ENCODE measurements at regions not wholly inside any gene's neighbourhood (a gene's known extent, or its start where the extent isn't known, plus 50 kb on each side); places are given as distances from the start of the nearest gene placed in this dataset.

DNA sequence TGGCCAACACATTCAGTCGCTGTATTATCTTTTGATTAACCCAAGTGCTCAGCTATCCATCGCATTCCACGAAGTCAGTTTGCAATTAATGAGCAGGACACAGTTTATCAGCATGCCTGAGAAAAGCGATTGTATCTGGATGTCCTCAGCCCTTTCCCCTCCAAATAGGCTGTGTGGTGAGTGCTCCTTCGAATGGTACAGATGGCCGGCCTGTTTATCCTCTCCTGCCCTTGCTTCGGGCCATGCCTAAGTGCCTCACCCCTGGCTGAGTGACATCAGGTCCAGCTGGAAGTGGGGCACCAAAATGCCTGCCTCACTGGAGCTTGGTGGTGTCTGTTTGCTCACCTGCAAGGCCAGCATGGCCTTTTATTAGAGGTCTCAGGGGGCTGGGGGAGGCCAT is 317.3 kb downstream of the GADD45G start:
- intact Hi-C loops (cut with micrococcal nuclease; ENCODE audit: unreplicated experiment): loop anchor here (10.0 kb wide), 1 partner anchor 317 kb away; the partner anchor contains the start of gene GADD45G
- POLR2A ChIA-PET (ENCODE audit: low non-redundant PET): no interaction called here

GRCh38 chr9:89923174-89923573 is 318.4 kb downstream of the GADD45G start:
- no peak for TF ChIP-seq EZH2 (IDR thresholded peaks at IDR 0.05; ENCODE audit: borderline replicate concordance, low read depth, low read length, poor library complexity, severe bottlenecking)
- TF ChIP-seq, protein P1, sequence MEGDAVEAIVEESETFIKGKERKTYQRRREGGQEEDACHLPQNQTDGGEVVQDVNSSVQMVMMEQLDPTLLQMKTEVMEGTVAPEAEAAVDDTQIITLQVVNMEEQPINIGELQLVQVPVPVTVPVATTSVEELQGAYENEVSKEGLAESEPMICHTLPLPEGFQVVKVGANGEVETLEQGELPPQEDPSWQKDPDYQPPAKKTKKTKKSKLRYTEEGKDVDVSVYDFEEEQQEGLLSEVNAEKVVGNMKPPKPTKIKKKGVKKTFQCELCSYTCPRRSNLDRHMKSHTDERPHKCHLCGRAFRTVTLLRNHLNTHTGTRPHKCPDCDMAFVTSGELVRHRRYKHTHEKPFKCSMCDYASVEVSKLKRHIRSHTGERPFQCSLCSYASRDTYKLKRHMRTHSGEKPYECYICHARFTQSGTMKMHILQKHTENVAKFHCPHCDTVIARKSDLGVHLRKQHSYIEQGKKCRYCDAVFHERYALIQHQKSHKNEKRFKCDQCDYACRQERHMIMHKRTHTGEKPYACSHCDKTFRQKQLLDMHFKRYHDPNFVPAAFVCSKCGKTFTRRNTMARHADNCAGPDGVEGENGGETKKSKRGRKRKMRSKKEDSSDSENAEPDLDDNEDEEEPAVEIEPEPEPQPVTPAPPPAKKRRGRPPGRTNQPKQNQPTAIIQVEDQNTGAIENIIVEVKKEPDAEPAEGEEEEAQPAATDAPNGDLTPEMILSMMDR (conservative IDR thresholded peaks at IDR 0.05; ENCODE audit: low read depth, low read length): no peak
- no peaks in the 10 kb centered on the region for H3K36me3 ChIP-seq (ENCODE audit: insufficient read depth, low read length, poor library complexity, severe bottlenecking)
- intact Hi-C loops (cut with micrococcal nuclease; ENCODE audit: unreplicated experiment): loop anchor here (10.0 kb wide), 1 partner anchor 318 kb away; the partner anchor contains the start of gene GADD45G
- H3K4me3 ChIP-seq (ENCODE audit: low read depth, low read length, poor library complexity, severe bottlenecking): no peak overlapping the region
- no peaks in the 10 kb centered on the region for H3K27me3 ChIP-seq (replicated peaks; ENCODE audit: insufficient read depth, low read depth, low read length, poor library complexity)
- no peak for DNase-seq (ENCODE audit: low spot score)
- H3K27ac ChIP-seq (ENCODE audit: low read depth, low read length, poor library complexity, severe bottlenecking): no peak overlapping the region
- ChIA-PET POLR2A (ENCODE audit: low non-redundant PET) (no interaction called here), CTCF (no interaction called here)
- no TSS peak for BruUV-seq (replicated peaks)
- H3K9me3 ChIP-seq (ENCODE audit: low read depth, low read length, poor library complexity, severe bottlenecking): no peaks in the 10 kb centered on the region
- H3K4me1 ChIP-seq (ENCODE audit: insufficient read depth, low read length, poor library complexity, severe bottlenecking): no peaks in the 10 kb centered on the region

More for the DNA sequence above, 317.3 kb downstream of the GADD45G start:
- BruUV-seq (replicated peaks): no TSS peak
- no peak for DNase-seq (ENCODE audit: low spot score)
- Histone ChIP-seq H3K27me3 (replicated peaks; ENCODE audit: insufficient read depth, low read depth, low read length, poor library complexity) (no peaks in the 10 kb centered on the region), H3K4me3 (ENCODE audit: low read depth, low read length, poor library complexity, severe bottlenecking) (no peak overlapping the region), H3K27ac (ENCODE audit: low read depth, low read length, poor library complexity, severe bottlenecking) (no peak overlapping the region), H3K4me1 (ENCODE audit: insufficient read depth, low read length, poor library complexity, severe bottlenecking) (no peaks in the 10 kb centered on the region), H3K9me3 (ENCODE audit: low read depth, low read length, poor library complexity, severe bottlenecking) (no peaks in the 10 kb centered on the region), H3K36me3 (ENCODE audit: insufficient read depth, low read length, poor library complexity, severe bottlenecking) (no peaks in the 10 kb centered on the region)
- CTCF ChIA-PET: no interaction called here
- TF ChIP-seq, protein P1 (conservative IDR thresholded peaks at IDR 0.05; ENCODE audit: low read depth, low read length): no peak

- H3K27ac ChIP-seq (ENCODE audit: low read depth, low read length, poor library complexity, severe bottlenecking): no peak overlapping the region
- H3K36me3 ChIP-seq (ENCODE audit: insufficient read depth, low read length, poor library complexity, severe bottlenecking): no peaks in the 10 kb centered on the region
- no peak overlapping the region for H3K4me3 ChIP-seq (ENCODE audit: low read depth, low read length, poor library complexity, severe bottlenecking)
- H3K4me1 ChIP-seq (ENCODE audit: insufficient read depth, low read length, poor library complexity, severe bottlenecking): no peaks in the 10 kb centered on the region
- no TSS peak for BruUV-seq (replicated peaks)
- POLR2A ChIA-PET (ENCODE audit: low non-redundant PET): no interaction called here
- H3K9me3 ChIP-seq (ENCODE audit: low read depth, low read length, poor library complexity, severe bottlenecking): no peaks in the 10 kb centered on the region
- DNase-seq (ENCODE audit: low spot score): no peak
- intact Hi-C loops (cut with micrococcal nuclease; ENCODE audit: unreplicated experiment): loop anchor here (10.0 kb wide), 1 partner anchor 319 kb away; the partner anchor contains the start of gene GADD45G
- CTCF ChIA-PET: interaction anchor here (0.6 kb wide), 1 partner anchor 834 kb away, joined by 10 read pairs; no protein-coding TSS in a partner anchor
- H3K27me3 ChIP-seq (replicated peaks; ENCODE audit: insufficient read depth, low read depth, low read length, poor library complexity): no peaks in the 10 kb centered on the region
- TF ChIP-seq, protein P1 (conservative IDR thresholded peaks at IDR 0.05; ENCODE audit: low read depth, low read length): no peak
- no peak for TF ChIP-seq EZH2 (IDR thresholded peaks at IDR 0.05; ENCODE audit: borderline replicate concordance, low read depth, low read length, poor library complexity, severe bottlenecking)
These were observed 319.2 kb downstream of the GADD45G start for GRCh38 chr9:89923961-89924504.
